CD4-positive, alpha-beta T cell treated with Interleukin-21 for 1 hour (primary cell): ENCODE measurements at regions not wholly inside any gene's neighbourhood (a gene's known extent, or its start where the extent isn't known, plus 50 kb on each side); places are given as distances from the start of the nearest gene placed in this dataset.

Source experiments
- DNase-seq: peaks from one replicate; pipeline ENCODE4 v3.0.0-alpha.2; 2020

GRCh38 chr12:90064852-90065801 lies 356.5 kb upstream of the ATP2B1 start:
- DNase-seq = no peak

DNA sequence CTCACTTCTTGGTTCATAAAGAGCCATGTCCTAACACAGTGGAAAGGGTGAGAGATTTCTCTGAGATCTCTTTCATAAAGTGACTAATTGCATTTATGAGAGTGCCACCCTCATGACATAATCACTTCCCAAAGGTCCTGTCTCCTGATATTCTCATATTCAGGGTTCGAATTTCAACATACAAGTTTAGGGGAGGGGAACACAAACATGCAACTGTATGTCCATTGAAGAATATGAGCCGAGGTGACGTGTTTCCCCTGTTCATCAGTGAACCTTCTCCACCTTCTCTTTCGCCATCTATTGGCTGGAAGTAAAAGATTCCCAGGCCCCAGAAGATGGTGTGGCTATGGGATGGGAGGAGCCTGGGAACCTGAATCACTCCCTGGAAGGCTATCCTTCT lies 354.2 kb upstream of the ATP2B1 start:
- DNase-seq = no peak

DNA sequence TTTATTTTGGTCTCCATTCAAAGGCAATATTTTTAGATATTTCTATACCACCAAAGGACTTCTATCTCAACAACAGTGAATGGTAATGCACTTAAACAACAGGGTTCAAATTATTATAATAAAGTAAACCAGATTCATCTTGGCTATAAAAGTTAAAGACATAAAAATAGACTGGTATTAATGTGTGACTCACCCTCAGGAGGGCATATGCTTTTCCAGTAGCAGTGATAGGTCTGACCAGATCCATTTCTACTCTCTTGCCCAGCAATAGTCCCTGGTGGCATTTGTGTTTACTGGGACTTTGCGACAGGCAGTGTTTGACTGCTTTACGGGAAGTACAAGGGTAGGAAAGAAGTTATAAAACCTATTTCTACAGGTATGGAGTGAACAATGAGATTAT lies 353.2 kb upstream of the ATP2B1 start:
- no peak for DNase-seq

DNA sequence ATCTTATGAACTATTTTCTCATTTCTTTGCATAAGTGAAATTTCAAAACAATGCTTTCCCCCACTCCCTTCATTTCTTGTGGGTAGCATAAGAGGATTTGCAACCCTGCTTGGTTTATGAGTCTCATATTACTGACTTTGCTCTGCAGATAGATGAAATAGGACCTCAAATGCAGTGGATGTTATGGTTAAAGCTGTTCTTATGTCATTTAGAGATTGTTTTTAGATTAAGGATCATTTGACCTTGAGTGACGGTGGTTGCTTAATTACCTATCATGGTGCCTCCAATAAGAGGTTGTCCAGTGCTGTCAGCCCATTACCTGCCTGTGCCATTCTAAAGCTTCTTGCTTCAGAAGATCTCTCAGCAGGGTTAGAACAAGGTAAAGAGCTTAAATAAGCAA lies 351.4 kb upstream of the ATP2B1 start:
- no peak for DNase-seq

GRCh38 chr12:90058704-90059103 lies 350.1 kb upstream of the ATP2B1 start:
- no peak for DNase-seq

- no peak for DNase-seq
Observed at GRCh38 chr12:90055071-90055470, 346.4 kb upstream of the ATP2B1 start.

- no peak for DNase-seq
Observed at GRCh38 chr12:90048918-90049317, 340.3 kb upstream of the ATP2B1 start.

DNA sequence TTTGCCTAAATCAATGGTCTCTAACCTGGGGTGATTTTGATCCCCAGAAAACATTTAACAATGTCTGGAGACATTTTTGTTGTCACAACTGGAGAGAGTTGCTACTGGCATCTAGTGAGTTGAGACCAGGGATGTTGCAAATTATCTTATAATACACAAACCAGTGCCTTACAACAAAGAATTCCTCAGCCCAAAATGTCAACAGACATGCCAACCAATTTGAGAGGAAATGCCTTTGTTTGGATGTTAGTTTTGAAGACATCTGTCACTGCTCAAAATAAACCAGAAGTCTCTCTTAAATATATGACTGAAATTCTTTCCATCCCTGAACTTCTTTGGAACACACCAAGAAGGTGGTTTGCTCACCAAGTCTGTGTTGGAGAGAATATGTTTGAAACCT lies 336.9 kb upstream of the ATP2B1 start:
- DNase-seq = no peak

DNA sequence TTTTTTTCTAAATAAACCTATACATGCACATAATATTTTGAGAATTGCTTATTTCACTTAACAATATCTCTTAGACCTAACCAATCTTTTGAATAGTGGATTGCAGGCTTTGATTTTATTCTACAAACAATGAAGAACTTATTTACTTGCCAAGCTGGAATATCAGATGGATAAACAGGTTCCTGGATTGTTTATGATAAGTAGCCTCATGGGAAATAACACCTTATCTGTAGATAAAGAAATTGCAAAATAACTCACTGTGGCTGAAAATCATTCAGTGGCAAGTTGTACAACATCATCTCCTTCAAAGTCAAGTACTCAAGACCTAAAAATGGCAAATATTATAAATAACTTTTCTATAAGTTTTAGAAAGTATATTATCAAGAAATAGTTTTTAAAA lies 335.4 kb upstream of the ATP2B1 start:
- DNase-seq = no peak

DNA sequence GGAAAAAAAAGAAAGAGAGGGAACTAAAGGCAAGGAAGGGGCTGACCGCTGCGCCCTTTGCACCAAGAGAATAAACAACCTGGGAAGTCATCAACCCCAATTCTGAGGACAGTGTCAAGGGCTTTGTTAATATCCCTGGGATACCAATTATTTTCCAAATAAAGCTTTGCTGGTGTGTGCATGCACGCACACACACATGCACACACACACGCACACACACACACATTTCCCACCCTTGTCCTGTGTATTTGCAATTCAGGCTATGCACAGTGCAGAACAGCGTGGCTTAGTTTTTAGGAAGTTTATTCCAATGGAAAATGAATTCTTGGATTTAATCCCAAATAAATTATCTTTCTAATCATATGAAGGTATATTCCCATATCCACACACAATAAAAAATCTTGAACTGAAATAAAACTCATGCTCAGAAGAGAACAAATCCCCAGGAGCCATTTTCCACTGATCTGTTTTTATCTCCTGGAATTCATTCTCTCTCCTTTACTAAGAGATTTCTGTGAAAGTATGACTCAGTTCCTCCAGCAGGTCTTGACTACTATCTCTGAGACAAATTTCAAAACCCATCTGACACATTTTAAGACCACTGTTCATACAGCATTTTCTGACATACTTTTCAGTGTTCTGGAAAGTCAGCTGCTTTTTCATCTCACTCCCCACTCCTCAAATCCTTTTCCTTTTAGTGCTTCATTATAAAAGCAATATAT lies 334.4 kb upstream of the ATP2B1 start:
- DNase-seq = no peak

DNA sequence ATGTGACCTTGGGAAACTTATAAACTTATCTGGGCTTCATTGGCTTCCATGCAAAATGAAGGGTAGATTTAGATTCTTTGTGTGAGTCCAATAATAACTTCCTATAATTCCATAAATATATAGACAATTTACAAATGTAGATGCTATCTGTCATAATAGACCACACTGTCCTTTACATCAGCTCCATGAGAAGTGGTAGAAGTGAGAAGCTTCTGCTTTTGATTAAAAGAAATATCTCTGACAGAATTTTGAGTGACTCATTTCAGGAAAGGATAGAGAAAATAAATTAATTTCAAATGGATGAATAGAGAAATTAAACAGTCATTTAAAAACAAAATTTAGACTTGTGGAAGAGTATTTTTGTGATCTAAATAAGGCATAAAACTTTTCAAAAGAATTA lies 329.7 kb upstream of the ATP2B1 start:
- no peak for DNase-seq

DNA sequence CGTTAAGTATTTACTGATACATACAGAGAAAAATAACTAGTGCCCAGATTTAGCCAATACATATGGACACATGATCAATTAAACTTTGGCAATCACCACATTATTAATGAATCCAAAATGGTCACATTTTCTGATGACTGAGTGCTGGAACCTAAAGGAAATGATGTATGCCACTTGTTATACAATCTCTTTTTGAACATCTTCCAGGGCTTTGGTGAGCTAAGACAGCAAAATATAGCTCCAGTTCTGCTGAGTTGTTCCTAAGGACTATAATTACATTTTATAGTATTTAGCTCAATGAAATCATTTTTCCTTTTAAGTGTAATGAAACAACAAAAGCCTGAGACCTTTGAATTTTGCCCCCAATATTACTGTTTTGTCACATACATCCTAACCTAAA lies 329.1 kb upstream of the ATP2B1 start:
- DNase-seq = no peak

DNA sequence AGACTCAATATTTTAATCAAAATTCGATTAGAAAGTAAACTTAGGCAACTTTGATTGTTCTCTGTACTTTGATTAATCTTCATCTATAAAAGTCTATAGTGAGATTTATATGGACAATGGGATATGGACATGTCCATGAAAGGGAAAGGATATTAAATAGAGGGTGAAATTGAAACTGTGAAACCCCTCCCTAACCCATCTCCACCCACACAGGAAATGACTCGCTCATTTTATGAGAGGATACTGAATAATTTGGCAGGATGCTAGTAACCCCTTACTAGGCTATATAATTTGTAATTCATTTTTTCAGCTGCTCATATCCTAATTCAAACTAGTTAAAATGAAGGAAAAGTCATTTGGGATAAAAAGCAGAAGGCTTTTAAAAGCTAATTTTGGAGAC lies 328.0 kb upstream of the ATP2B1 start:
- DNase-seq = no peak

GRCh38 chr12:90030726-90031125 lies 322.1 kb upstream of the ATP2B1 start:
- DNase-seq = no peak

DNA sequence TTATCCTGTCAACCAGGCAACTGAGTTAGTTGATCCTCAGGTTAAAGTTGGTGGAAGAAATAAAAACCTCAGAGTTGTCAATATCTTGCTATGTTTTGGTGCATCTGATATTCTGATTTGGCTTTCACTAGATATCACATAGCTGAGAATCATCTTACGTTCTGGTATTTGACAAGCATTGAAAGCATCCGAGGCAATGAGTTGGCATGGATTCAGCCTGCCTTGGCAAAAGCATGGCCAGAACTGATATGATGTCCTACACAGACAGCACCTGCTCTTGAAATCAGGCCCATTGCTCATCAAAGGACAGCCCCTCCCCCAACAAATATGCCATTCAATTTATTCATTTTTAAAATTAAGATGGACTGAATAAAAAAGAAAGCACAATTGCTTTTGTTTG lies 320.7 kb upstream of the ATP2B1 start:
- DNase-seq = no peak

DNA sequence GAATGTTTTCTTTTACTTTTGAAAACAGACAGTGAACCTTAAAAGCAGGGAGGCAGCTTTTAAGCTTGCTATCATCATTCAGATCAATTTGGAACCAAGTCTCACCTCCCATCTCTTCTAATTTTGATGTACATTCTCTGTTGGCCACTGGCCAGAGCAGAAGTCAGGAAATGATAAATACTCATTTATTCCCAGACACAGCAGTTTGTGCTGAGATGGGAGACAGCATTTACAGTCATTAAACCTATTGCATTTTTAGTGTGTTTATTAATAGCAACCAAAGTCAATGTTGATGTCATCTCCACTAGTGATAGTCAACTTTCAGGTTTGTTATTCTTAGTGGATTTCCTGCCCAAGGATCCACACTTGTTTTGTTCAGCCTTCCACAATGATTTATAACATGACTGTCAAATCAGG lies 320.0 kb upstream of the ATP2B1 start:
- no peak for DNase-seq

DNA sequence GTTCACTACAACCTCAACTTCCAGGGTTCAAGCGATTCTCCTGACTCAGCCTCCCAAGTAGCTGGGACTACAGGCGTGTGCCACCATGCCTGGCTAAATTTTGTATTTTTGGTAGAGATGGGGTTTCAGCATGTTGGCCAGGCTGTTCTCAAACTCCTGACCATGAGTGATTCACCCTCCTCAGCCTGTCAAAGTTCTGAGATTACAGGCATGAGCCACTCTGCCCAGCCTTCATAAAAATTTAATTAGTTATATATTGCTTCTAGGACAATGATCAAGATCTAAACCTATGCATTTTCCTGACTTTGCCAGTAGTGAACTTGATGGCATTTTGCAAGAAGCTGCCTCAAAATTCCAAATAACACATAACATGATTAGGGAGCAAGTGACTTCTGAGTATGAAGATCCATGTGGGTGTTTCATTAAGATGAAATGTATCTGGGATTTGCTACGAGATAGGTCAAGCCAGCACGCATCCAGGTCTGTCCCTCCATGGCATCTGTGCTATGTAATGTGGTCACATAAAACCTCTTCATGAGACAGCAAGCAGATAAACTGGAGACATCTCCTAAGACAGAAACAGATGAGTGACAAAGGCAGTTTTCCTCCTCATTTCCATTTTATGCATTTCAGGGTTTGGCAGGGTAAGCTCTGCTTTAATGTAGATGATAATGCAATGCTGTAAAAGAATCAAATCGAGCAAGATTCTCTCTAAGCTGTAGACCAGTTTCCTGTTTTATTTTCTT lies 319.4 kb upstream of the ATP2B1 start:
- no peak for DNase-seq

- DNase-seq = no peak
Observed at GRCh38 chr12:90027041-90027440, 318.4 kb upstream of the ATP2B1 start.

GRCh38 chr12:90026516-90026915 lies 317.9 kb upstream of the ATP2B1 start:
- no peak for DNase-seq

DNA sequence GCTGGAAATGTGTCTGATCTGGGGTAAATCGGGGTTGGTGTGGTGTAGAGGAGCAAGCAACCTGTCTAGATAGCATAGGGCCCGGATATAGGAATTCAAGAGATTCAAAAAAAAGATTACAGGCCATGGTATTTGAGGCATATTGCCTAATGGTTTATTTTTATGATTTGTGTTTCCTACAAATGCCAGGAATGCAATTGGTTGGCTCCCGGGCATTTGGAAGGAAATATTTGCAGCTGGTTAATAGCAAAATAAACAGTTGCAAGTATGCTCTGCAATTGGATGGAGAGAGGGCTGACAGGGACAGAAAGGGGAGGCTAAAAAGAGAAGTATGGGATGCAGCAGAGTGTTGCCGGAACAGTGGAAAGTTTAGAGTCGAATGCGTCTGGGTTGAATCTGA lies 315.6 kb upstream of the ATP2B1 start:
- DNase-seq = no peak

- no peak for DNase-seq
Observed at GRCh38 chr12:90023207-90023900, 314.7 kb upstream of the ATP2B1 start.

DNA sequence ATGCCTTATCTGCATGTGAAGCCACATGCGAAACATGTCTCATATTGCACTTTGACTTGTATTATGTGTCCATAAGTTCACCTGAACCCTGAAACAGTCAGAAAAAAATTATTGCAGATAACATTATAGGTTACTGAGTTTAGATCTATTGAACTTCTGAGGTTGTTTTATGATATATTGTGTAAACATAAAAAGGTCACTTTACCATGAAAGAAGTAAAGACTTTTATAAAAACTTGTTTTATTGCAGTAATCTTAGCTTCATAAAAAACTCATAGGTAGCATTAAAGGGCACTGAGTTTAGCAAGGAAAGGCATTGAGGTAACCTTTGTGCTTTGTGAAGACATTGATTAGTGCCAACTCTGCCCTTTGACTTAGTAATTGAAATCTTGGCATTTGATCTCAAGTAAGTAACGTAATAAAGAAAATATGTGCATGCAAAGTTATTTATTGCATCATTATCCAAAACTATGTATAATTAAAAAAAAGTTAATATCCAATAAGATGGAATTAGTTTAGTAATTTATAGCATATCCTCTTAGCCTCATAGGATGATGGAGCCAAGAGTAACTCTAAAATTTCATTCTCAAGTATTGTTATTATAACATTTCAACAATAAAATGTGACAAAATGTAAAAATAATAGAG lies 313.3 kb upstream of the ATP2B1 start:
- no peak for DNase-seq
